Right ventricle myocardium inferior (tissue), 1 donor: ENCODE measurements at regions not wholly inside any gene's neighbourhood (a gene's known extent, or its start where the extent isn't known, plus 50 kb on each side); places are given as distances from the start of the nearest gene placed in this dataset.
"Not testable (repeated sequence)": the region's sequence is repeated elsewhere in the genome, so short reads cannot be mapped to it uniquely, and the experiment has no call there.

Experiments used
- ATAC-seq: fragments of 200-7000 bp; cut with Tn5 transposase; one replicate; pipeline ENCODE4 v1.9.1; 2020; ENCODE audit warnings: mild to moderate bottlenecking, moderate library complexity
- DNase-seq: peaks from one replicate; pipeline ENCODE4 v3.0.0; 2021; ENCODE audit errors: missing footprints
- intact Hi-C: fragments of 100-400 bp; cut with DNase I; formaldehyde crosslinking; loops from one replicate; pipeline ENCODE4 v1.11.0; 2022
- donor health status: DM: no; HTN: yes; CAD: no; lungs with severe emphysema.

- DNase-seq (no peak), ATAC-seq (no peak)
- intact Hi-C loops: no loop called here
These were observed 56.1 kb downstream of the FEZF1 start for GRCh38 chr7:122248472-122248871.

DNA sequence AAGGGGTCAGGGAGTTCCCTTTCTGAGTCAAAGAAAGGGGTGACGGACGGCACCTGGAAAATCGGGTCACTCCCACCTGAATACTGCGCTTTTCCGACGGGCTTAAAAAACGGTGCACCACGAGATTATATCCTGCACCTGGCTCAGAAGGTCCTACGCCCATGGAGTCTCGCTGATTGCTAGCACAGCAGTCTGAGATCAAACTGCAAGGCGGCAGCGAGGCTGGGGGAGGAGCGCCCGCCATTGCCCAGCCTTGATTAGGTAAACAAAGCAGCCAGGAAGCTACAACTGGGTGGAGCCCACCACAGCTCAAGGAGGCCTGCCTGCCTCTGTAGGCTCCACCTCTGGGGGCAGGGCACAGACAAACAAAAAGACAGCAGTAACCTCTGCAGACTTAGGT, 65.8 kb downstream of the FEZF1 start:
- ATAC-seq, intact Hi-C loops, DNase-seq: not testable (repeated sequence)

DNA sequence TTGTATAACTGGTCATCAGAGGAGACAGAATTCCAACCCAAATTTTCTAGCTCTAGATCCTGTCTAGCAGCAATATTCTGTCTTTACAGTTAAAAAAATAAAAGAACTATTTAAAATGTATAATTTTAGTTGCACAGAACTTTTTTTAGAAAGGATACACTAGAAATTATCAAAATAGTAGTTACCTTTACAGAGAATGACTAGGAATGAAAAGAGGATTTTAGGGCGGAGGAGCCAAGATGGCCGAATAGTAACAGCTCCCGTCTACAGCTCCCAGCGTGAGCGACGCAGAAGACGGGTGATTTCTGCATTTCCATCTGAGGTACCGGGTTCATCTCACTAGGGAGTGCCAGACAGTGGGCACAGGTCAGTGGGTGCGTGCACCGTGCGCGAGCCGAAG, 66.3 kb downstream of the FEZF1 start:
- ATAC-seq, intact Hi-C loops: not testable (repeated sequence)

DNA sequence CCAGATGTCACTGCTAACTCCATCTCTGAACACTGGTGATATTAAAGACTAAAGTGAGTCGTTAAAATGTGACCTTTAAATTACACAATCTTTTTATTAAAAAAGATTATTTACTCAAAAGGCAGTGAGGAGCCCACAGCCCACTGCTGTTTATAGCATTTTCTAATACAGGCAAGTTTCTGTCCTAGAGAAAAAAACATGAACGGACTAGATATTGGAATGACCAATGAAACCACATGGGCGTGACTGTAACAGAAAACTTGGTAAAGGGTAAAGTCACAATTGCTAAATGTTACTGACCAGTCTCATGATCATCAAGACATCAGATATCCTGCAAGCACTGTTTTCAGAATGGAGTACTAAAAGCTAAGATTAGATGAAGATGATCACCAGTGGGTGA, 78.7 kb downstream of the FEZF1 start:
- intact Hi-C loops: no loop called here

More for the DNA sequence above, 66.3 kb downstream of the FEZF1 start:
- not testable (repeated sequence) for DNase-seq

DNA sequence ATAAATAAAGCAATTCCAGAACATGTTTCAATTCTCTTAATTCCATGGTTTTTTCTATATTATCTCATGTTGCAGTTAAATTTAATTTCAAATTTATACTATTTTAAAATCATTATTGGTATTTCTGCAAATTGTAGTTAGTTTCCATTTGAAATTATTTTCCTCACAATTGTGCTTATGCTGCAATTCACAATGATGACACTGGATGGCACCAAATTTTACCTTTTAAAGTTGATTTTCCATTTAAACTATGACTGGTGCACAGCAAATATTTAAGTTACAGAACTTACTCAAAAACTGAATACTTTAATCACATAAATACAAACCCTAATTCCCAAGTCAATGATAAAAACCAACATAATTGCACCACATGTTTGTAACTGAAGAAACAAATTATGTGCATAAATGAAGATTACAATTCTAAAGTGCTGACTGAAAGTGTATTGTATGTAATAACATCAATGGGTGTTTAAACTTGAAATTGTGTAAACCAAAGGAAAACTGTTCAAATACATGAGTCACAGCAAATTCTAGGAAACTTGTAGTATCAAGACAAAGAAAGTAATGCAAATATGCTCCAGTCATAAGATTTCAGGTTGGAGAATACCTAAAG, 75.3 kb upstream of the AASS start:
- intact Hi-C loops: loop anchor here (2.0 to 5.0 kb wide), 2 partner anchors 309 to 938 kb away; no protein-coding TSS in a partner anchor
- DNase-seq: no peak
- no peak for ATAC-seq

More for the DNA sequence above, 78.7 kb downstream of the FEZF1 start:
- ATAC-seq (no peak), DNase-seq (no peak)

DNA sequence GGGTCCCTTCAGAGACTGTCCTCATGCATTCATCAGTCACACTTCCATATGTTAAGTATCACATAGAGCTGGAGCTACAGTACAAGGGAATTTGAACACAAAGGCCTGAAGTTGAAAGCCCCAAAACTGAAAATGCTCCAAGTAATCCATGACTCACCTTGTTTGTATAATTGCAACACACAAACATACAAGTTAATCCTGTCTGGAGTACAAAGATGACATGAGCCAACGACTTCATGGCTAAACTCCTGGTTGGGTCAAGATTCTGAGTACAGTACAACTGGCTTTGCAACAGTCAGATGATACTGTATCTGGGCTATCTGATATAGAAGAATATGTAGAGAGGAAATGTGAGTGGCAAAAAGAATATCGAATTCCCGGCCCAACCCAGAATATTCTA, 73.1 kb upstream of the AASS start:
- ATAC-seq: no peak
- DNase-seq: no peak
- intact Hi-C loops: loop anchor here (5.0 kb wide), 1 partner anchor 940 kb away; no protein-coding TSS in a partner anchor

DNA sequence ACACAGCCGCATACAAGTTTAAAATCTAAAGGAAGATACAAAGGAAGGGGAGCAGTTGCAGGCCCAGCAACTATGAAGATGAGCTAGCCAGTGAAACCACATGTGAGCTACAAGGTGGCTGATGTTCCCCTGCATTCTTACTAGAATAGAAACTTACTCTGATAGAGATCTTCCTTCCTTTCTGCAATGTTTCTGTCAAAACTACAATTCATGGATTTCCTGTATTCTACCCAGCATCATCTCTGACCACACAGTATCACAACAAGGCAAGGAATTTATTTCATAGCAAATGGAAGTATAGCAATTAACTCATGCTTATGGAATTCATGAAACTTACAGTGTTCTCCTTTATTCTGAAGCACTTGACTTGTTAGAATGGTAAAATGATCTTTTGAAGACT, 68.7 kb upstream of the AASS start:
- DNase-seq (no peak), ATAC-seq (no peak)
- intact Hi-C loops: no loop called here

- intact Hi-C loops: no loop called here
- ATAC-seq: no peak
These were observed 67.3 kb upstream of the AASS start for GRCh38 chr7:122211362-122211761.

DNA sequence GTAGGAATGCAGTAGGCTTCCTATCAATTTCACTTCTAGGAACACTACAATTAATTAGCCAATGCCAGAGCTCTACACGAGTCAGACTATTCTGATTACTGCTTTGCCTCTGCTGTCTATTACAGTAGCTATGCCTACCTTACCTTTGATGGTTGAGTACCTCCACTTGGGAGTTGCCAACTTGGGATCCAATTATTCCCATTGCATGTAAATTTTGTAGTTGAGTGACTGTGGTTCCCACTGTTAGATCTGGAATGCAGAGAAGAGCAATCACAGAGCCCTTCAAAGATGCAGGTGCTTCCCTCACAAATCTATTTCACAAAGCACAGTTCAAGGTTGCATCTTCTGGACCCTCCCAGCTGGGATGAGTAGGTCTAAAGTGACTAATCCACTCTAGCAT, 62.9 kb upstream of the AASS start:
- intact Hi-C loops: no loop called here
- no peak for DNase-seq
- no peak for ATAC-seq

More at GRCh38 chr7:122211362-122211761, 67.3 kb upstream of the AASS start:
- DNase-seq: no peak

- no peak for ATAC-seq
- DNase-seq: no peak
- intact Hi-C loops: no loop called here
These were observed 59.8 kb upstream of the AASS start for GRCh38 chr7:122203814-122204213.

DNA sequence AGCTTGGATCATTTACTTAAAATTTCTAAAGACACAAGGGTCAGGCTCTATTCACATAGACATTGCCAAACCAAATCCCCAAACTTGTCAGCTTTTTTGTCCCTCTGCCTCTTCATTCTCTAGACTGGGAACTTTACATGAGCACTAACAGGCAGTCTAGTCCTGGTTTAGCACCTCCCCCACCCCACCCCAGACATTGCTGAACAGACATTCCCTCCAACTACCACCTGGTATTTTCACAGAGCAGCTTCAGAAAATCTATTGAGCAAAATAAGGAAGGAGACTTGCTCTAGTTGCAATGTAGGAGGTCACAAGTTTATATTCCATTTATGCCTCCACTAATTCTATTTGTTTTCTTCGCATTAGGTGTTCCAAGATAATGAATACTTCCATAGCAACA, 56.8 kb upstream of the AASS start:
- DNase-seq: no peak
- intact Hi-C loops: no loop called here
- no peak for ATAC-seq

DNA sequence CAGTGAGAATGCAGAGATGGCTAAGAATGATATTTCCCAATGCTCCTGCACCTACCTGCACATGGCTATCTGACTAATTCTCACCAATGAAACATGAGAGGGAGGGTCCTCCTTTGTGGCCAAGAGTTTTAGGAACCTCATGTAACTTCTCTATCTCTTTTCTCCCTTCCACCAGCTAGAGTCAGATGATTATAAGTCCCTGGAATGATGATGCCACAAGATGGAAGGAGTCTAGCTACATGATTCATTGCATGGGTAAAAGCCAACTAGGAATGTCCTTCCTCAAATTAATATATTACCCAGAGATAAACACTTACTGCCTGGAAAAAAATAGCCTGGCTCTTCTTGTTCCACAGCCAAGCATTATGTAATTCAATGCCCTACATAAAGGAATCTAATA, 55.1 kb upstream of the AASS start:
- ATAC-seq (no peak), DNase-seq (no peak)
- intact Hi-C loops: no loop called here

DNA sequence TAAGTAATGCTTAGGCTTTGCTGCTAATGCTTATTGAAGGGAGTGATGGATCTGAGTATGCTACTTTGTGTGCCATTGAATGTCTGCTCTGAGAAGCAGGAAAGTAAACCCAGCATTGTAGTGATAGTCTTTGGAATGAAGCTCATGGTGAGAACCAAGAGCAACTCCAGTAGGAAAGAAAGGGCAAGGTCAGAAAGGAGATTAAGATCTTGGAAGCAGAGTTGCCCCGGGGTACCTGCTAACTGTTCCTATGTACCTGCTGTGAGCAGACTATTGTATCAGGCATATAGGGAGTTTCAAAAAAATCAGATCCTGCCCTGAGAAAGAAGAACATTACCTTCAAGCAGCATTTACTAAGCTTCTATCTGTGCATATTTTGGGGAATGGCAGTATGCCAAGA, 54.5 kb upstream of the AASS start:
- no peak for ATAC-seq
- no peak for DNase-seq
- intact Hi-C loops: no loop called here
